Kidney epithelial cell (primary cell): ENCODE measurements at regions not wholly inside any gene's neighbourhood (a gene's known extent, or its start where the extent isn't known, plus 50 kb on each side); places are given as distances from the start of the nearest gene placed in this dataset.

Source experiments
- DNase-seq: peaks from one replicate; pipeline ENCODE4 v3.0.0-alpha.2; 2010; ENCODE audit warnings: low read depth
- H3K27me3 ChIP-seq: 2 replicates; pipeline ENCODE4 v1.6.0; 2011; ENCODE audit warnings: low read length; ENCODE audit not compliant: control insufficient read depth, insufficient read depth
- H3K36me3 ChIP-seq: 2 replicates; pipeline ENCODE4 v1.5.1; 2011; ENCODE audit warnings: low read length; ENCODE audit not compliant: control insufficient read depth, insufficient read depth
- H3K4me3 ChIP-seq: 2 replicates; pipeline ENCODE4 v1.5.1; 2011; ENCODE audit warnings: low read depth, mild to moderate bottlenecking, control low read depth, low read length
- TF ChIP-seq, protein P1 (sequence below): IDR thresholded peaks from 2 replicates; pipeline ENCODE4 v1.5.1; 2011; ENCODE audit warnings: mild to moderate bottlenecking, moderate library complexity, low read length, control low read depth, inconsistent platforms; ENCODE audit not compliant: insufficient read depth, poor library complexity, severe bottlenecking

DNA sequence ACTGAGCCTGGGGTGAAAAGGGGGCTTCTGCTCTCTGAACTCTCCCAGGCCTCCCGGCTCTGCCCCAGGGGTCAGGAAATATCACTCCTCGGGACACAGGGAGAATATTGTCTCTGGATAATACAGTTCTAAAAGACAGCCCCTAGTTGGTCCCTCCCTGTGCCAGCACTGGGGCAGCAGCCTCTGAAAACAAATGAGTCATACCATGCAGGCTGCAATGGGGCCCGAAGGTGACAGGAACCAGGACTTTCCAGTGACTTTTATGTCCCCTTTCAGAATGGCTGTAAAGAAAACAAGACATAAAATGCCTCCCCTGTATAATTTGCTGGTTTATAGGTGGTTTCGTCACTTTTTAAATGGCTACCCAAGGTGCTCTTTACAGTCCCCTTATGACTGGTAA is 360.0 kb downstream of the NPHP4 start:
- TF ChIP-seq, protein P1, sequence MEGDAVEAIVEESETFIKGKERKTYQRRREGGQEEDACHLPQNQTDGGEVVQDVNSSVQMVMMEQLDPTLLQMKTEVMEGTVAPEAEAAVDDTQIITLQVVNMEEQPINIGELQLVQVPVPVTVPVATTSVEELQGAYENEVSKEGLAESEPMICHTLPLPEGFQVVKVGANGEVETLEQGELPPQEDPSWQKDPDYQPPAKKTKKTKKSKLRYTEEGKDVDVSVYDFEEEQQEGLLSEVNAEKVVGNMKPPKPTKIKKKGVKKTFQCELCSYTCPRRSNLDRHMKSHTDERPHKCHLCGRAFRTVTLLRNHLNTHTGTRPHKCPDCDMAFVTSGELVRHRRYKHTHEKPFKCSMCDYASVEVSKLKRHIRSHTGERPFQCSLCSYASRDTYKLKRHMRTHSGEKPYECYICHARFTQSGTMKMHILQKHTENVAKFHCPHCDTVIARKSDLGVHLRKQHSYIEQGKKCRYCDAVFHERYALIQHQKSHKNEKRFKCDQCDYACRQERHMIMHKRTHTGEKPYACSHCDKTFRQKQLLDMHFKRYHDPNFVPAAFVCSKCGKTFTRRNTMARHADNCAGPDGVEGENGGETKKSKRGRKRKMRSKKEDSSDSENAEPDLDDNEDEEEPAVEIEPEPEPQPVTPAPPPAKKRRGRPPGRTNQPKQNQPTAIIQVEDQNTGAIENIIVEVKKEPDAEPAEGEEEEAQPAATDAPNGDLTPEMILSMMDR, result no peak
- H3K4me3 ChIP-seq, result no peak overlapping the region
- no peaks in the 10 kb centered on the region for H3K27me3 ChIP-seq
- H3K36me3 ChIP-seq, result no peaks in the 10 kb centered on the region
- no peak for DNase-seq

DNA sequence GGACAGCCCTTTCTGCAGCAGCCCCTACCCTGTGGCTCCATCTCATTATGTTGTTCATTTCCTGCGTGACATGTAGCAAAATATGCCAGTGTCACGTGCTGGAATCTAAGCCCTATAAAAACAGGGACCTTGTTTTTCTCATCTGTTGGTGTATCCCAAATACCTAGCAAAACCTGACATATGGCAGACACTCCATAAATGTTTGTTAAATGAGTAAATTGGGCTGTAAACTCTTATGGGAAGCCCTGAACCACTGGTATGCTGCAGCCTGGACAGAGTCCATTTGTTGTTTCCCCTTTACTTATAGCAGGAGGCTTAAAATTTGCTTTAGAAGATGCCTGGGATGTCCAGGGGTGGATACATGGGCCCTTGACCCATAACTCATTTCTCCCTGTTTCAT is 363.8 kb downstream of the NPHP4 start:
- Histone ChIP-seq H3K36me3 (no peaks in the 10 kb centered on the region), H3K27me3 (no peaks in the 10 kb centered on the region), H3K4me3 (no peak overlapping the region)
- no peak for DNase-seq
- TF ChIP-seq, protein P1, result no peak

DNA sequence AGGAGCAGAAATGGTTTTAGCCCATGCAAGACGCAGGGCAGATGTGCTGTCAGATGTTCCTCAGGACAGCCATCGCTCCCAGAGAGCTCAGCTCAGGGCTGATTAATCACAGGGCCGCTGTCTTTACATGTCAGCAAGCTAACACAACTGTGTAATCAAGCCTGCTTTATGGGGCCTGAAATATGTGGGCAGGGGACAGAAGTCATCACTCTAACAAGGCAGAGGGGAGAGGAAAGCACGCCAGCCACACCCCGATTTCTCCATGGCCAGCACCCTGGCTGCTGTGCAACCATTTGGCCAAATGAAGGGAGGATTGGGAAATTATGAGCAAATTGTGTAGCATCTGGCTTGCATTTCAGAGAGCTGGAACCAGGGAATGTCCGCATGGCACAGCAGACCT is 368.8 kb downstream of the NPHP4 start:
- Histone ChIP-seq H3K27me3 (no peaks in the 10 kb centered on the region), H3K36me3 (no peaks in the 10 kb centered on the region), H3K4me3 (no peak overlapping the region)
- TF ChIP-seq, protein P1, result no peak
- DNase-seq, result no peak

DNA sequence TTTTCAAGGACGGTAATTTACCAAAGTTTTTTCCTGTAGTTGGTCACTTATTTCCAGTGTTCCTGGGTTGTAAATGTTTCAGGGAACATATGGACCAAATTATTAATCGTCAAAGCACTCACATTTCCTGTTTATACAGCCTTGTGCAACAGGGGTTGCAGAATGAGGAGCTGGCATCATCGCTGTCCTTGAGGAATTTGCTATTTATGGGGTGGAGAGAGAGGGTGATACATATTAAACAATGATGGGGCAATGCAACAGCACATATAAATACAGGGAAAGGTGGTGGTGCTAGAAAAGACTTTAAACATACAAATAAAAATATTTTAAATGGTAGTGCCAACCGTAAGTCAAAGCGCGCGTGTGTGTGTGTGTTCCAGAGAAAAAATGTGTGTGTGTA is 369.8 kb downstream of the NPHP4 start:
- Histone ChIP-seq H3K4me3 (no peak overlapping the region), H3K27me3 (no peaks in the 10 kb centered on the region), H3K36me3 (no peaks in the 10 kb centered on the region)
- no peak for DNase-seq
- TF ChIP-seq, protein P1, result no peak

DNA sequence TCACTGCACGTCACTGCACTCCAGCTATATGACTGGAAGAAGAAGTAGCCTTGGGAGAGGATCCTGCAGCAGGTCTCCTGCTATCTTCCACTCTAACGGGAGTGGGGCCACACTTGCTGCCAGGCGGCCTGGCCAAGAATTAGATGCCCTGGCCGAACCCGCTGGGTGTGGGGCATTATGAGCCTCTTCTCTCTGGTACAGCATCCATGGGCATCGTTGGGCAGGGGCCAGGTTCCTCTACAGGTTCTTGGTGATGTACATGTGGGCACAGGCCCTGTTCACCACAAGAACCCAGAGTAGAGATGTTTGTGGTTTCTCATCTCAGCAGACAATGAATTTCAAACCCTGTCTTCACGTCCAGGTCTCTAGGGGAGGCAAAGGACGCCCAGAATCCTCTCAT is 370.5 kb downstream of the NPHP4 start:
- H3K4me3 ChIP-seq, result no peak overlapping the region
- H3K27me3 ChIP-seq, result no peaks in the 10 kb centered on the region
- TF ChIP-seq, protein P1, result no peak
- H3K36me3 ChIP-seq, result no peaks in the 10 kb centered on the region
- no peak for DNase-seq

DNA sequence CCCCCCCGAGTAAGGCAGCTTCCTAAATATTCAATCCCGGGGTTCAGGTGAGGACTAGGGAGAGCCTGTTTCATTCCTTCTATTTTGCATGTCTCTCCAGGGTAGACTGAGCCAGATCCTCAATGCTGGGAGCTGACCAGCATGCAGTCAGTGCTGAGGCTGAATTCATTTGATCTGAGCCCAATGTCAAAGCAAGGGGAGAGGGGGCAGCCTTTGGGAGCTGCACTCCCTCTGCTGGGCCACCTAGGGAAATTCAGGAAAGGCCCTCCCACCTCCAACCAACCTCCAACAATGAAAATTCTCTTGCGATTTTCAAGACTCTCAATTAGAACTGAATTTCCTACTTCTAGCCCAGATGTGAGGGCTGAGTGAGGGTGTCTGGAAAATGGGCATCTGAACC is 371.2 kb downstream of the NPHP4 start:
- H3K27me3 ChIP-seq, result no peaks in the 10 kb centered on the region
- no peaks in the 10 kb centered on the region for H3K36me3 ChIP-seq
- no peak for DNase-seq
- no peak overlapping the region for H3K4me3 ChIP-seq
- TF ChIP-seq, protein P1, result peak; percentile 10
